ENCODE measurements at regions not wholly inside any gene's neighbourhood (a gene's known extent, or its start where the extent isn't known, plus 50 kb on each side); places are given as distances from the start of the nearest gene placed in this dataset.

DNA sequence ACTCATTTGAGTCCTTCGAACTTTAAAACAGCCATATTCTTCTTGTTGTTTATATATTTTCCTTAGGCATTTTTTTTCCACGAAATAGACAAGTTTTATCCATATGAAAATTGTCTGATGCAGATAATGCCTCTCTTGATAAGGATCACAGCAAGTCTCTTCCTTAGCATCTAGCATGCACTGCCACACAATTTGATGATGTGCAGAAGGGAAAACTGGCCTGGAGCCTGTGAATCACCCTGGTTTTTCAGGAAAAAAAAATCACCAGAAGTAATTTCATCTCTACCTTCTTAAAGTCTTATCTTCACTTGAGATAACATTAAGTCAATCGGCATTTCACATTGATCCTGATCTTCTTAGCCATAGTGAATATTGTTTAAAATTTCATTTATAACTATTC is 199.8 kb downstream of the TENT5A start:
- H3K27me3 ChIP-seq, result no peaks in the 10 kb centered on the region
- no peaks in the 10 kb centered on the region for H3K9me3 ChIP-seq
- H3K4me1 ChIP-seq (ENCODE audit: control insufficient read depth in 1 of 2, insufficient read depth in 1 of 2, low read depth in 1 of 2, low read length in 1 of 2), result no peaks in the 10 kb centered on the region
- no peak for TF ChIP-seq CTCF (IDR thresholded peaks at IDR 0.05)
- no peak overlapping the region for H3K4me3 ChIP-seq (ENCODE audit: low read depth in 1 of 2, low read length in 1 of 2)
- no peaks in the 10 kb centered on the region for H3K36me3 ChIP-seq
- H3K27ac ChIP-seq, result no peak overlapping the region

DNA sequence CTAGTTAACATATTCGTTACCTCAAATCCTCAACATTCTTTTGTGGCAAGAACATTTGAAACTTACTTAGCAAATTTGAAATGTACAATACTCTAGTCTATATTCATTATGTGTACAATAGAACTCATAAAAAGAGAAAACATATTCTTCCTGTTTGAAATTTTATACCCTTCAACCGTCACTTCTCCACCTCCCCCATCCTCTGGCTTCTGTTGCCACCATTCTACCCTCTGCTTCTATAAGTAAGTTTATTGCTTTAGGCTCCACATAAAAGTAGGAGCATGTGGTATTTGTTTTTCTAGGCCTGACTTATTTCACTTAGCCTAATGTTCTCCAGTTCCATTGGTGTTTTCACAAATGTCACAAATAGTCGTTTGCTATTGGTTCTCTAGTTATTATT is 205.3 kb downstream of the TENT5A start:
- Histone ChIP-seq H3K27me3 (no peaks in the 10 kb centered on the region), H3K4me3 (ENCODE audit: low read depth in 1 of 2, low read length in 1 of 2) (no peak overlapping the region), H3K36me3 (no peaks in the 10 kb centered on the region), H3K27ac (no peak overlapping the region), H3K4me1 (ENCODE audit: control insufficient read depth in 1 of 2, insufficient read depth in 1 of 2, low read depth in 1 of 2, low read length in 1 of 2) (no peaks in the 10 kb centered on the region), H3K9me3 (no peaks in the 10 kb centered on the region)
- no peak for TF ChIP-seq CTCF (IDR thresholded peaks at IDR 0.05)

GRCh38 chr6:81534934-81535465 is 217.5 kb downstream of the TENT5A start:
- Histone ChIP-seq H3K9me3 (no peaks in the 10 kb centered on the region), H3K27me3 (no peaks in the 10 kb centered on the region), H3K4me1 (ENCODE audit: control insufficient read depth in 1 of 2, insufficient read depth in 1 of 2, low read depth in 1 of 2, low read length in 1 of 2) (no peaks in the 10 kb centered on the region), H3K36me3 (no peaks in the 10 kb centered on the region), H3K27ac (no peak overlapping the region), H3K4me3 (ENCODE audit: low read depth in 1 of 2, low read length in 1 of 2) (no peak overlapping the region)
- no peak for TF ChIP-seq CTCF (IDR thresholded peaks at IDR 0.05)

- Histone ChIP-seq H3K36me3 (no peaks in the 10 kb centered on the region), H3K4me3 (ENCODE audit: low read depth in 1 of 2, low read length in 1 of 2) (no peak overlapping the region), H3K9me3 (no peaks in the 10 kb centered on the region), H3K27ac (no peak overlapping the region), H3K27me3 (no peaks in the 10 kb centered on the region), H3K4me1 (ENCODE audit: control insufficient read depth in 1 of 2, insufficient read depth in 1 of 2, low read depth in 1 of 2, low read length in 1 of 2) (no peaks in the 10 kb centered on the region)
- no peak for TF ChIP-seq CTCF (IDR thresholded peaks at IDR 0.05)
These were observed 220.5 kb downstream of the TENT5A start for GRCh38 chr6:81531869-81532561.

- no peak overlapping the region for H3K27ac ChIP-seq
- H3K9me3 ChIP-seq, result no peaks in the 10 kb centered on the region
- no peak for TF ChIP-seq CTCF (IDR thresholded peaks at IDR 0.05)
These were observed 235.0 kb downstream of the TENT5A start for GRCh38 chr6:81517455-81517854.

More at GRCh38 chr6:81517455-81517854, 235.0 kb downstream of the TENT5A start:
- Histone ChIP-seq H3K36me3 (no peaks in the 10 kb centered on the region), H3K27me3 (no peaks in the 10 kb centered on the region), H3K4me1 (ENCODE audit: control insufficient read depth in 1 of 2, insufficient read depth in 1 of 2, low read depth in 1 of 2, low read length in 1 of 2) (no peaks in the 10 kb centered on the region), H3K4me3 (ENCODE audit: low read depth in 1 of 2, low read length in 1 of 2) (no peak overlapping the region)

All from neutrophil (primary cell).